ENCODE measurements at regions not wholly inside any gene's neighbourhood (a gene's known extent, or its start where the extent isn't known, plus 50 kb on each side); places are given as distances from the start of the nearest gene placed in this dataset.

DNA sequence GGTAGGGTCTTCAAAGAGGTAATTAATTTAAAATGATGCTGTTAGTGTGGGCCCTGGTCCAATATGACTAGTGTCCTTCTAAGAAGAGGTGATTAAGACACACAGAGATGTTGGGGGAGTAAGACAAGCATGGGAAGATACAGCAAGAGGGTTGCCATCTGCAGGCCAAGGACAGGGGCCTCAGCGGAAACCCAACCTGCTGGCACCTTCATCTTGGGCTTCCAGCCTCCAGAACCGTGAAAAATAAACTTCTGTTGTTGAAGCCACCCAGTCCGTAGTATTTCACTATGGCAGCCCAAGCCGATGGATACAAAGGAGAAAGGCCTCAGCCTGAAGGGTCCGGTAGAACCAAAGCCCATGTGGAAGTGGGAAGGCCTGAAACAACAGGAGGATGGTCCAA, 161.7 kb upstream of the UBE2E1 start:
- Mint-ChIP-seq H3K9me3 (ENCODE audit: low read depth, unreplicated experiment) (no peaks in the 10 kb centered on the region), H3K4me3 (ENCODE audit: low read depth, unreplicated experiment) (no peak overlapping the region), H3K27ac (ENCODE audit: unreplicated experiment) (no peak overlapping the region), H3K4me1 (ENCODE audit: low read depth, unreplicated experiment) (no peaks in the 10 kb centered on the region), H3K27me3 (ENCODE audit: unreplicated experiment) (peaks cover 13% of the 10 kb centered on the region), H3K36me3 (ENCODE audit: insufficient read depth, unreplicated experiment) (no peaks in the 10 kb centered on the region)
- TF ChIP-seq, protein P1, sequence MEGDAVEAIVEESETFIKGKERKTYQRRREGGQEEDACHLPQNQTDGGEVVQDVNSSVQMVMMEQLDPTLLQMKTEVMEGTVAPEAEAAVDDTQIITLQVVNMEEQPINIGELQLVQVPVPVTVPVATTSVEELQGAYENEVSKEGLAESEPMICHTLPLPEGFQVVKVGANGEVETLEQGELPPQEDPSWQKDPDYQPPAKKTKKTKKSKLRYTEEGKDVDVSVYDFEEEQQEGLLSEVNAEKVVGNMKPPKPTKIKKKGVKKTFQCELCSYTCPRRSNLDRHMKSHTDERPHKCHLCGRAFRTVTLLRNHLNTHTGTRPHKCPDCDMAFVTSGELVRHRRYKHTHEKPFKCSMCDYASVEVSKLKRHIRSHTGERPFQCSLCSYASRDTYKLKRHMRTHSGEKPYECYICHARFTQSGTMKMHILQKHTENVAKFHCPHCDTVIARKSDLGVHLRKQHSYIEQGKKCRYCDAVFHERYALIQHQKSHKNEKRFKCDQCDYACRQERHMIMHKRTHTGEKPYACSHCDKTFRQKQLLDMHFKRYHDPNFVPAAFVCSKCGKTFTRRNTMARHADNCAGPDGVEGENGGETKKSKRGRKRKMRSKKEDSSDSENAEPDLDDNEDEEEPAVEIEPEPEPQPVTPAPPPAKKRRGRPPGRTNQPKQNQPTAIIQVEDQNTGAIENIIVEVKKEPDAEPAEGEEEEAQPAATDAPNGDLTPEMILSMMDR (IDR thresholded peaks at IDR 0.05; ENCODE audit: unreplicated experiment): no peak
- intact Hi-C loops (cut with micrococcal nuclease; ENCODE audit: unreplicated experiment): no loop called here
- DNase-seq: no peak
- CTCF ChIA-PET: interaction anchor here (1.0 kb wide), 1 partner anchor 13 kb away, joined by 4 read pairs; no protein-coding TSS in a partner anchor
- BruUV-seq (replicated peaks): no TSS peak

DNA sequence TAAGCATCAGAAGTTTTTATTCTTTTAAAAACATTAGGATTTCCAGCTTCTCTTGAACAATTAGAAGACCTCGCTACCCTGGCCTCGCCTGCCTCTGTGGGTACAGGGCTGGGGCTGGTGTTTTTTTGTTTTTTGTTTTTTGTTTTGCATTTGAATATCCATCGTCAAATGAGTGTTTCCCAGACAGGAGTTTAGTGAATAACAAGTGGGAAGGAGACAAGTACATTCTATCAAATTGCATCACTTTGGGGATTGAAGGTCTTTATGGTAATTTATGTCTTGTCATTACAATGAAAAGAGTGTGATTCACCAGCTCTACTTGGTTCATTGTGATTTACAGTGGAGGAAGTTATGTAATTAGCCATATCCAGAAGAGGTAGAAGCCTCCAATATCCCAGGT, 161.1 kb upstream of the UBE2E1 start:
- Mint-ChIP-seq H3K27ac (ENCODE audit: unreplicated experiment) (no peak overlapping the region), H3K27me3 (ENCODE audit: unreplicated experiment) (peaks cover 13% of the 10 kb centered on the region), H3K36me3 (ENCODE audit: insufficient read depth, unreplicated experiment) (no peaks in the 10 kb centered on the region), H3K4me1 (ENCODE audit: low read depth, unreplicated experiment) (no peaks in the 10 kb centered on the region), H3K9me3 (ENCODE audit: low read depth, unreplicated experiment) (no peaks in the 10 kb centered on the region), H3K4me3 (ENCODE audit: low read depth, unreplicated experiment) (no peak overlapping the region)
- intact Hi-C loops (cut with micrococcal nuclease; ENCODE audit: unreplicated experiment): no loop called here
- CTCF ChIA-PET: no interaction called here
- no peak for DNase-seq
- TF ChIP-seq, protein P1 (IDR thresholded peaks at IDR 0.05; ENCODE audit: unreplicated experiment): no peak
- no TSS peak for BruUV-seq (replicated peaks)

DNA sequence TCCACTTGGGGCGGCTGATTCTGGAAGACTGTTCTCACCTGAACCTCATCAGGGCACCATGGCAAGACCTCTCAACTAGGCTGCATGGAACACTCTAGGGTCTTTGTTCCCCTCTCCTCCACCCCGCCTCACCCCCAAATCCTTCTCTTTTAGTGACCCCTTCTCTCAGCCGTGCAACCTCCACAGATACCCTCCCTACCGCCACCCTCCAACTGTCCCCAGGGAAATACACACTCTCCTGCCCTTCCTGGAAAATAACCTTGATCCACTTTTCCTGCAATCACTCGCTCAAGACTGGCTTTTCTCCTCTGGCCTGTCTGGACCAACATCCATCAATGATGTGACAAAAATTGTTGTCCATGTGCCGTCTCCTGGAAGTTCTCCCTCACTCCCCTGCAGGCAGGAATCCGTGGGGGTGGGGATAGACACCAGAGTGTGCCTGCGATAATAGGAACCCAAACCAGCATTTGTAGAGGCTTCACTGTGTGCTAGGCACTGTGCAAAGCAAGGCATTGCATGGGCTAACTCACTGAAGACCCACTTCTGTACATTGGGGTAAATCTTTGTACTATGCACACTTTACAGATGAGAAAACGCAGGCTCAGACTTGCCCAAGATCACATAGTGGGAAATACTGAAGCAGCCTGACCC, 160.1 kb upstream of the UBE2E1 start:
- Mint-ChIP-seq H3K36me3 (ENCODE audit: insufficient read depth, unreplicated experiment) (no peaks in the 10 kb centered on the region), H3K27ac (ENCODE audit: unreplicated experiment) (no peak overlapping the region), H3K4me3 (ENCODE audit: low read depth, unreplicated experiment) (no peak overlapping the region), H3K9me3 (ENCODE audit: low read depth, unreplicated experiment) (no peaks in the 10 kb centered on the region), H3K27me3 (ENCODE audit: unreplicated experiment) (peaks cover 13% of the 10 kb centered on the region), H3K4me1 (ENCODE audit: low read depth, unreplicated experiment) (peaks cover 7% of the 10 kb centered on the region)
- BruUV-seq (replicated peaks): no TSS peak
- intact Hi-C loops (cut with micrococcal nuclease; ENCODE audit: unreplicated experiment): no loop called here
- TF ChIP-seq, protein P1 (IDR thresholded peaks at IDR 0.05; ENCODE audit: unreplicated experiment): no peak
- CTCF ChIA-PET: no interaction called here
- DNase-seq: no peak

DNA sequence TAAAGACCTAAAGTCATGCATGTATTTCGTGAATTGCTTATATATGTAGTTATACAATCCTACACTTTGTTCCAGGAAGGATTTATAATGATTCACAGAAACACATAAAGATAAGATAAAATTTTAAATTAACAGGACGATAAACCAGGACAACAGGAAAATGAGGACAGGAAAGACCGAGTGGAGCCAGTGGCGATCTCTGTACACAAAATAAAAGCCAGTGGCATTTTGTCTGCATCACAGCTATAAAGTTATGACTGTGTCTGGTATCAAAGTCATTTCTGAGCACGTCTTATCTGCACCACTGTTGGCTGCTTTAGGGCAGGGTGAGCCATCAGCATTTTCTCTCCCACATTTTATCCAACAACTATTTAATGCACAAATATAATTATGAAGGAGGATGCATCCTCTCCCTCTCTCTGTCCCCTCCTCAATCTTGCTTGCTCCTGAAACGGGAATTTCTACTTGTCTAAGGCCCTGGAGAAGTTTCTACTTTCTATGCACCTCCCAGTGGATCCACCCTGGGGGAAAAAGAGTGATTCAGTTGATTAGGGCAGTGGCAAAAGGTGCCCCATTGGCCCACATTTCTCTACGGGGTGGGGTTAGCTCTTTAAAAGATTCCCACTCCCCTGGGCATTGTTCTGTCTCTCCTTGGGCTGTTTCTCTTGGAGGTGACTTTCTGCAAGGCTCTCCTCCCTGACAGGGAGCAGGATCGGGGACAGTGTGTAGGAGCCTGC, 159.4 kb upstream of the UBE2E1 start:
- Mint-ChIP-seq H3K4me3 (ENCODE audit: low read depth, unreplicated experiment) (no peak overlapping the region), H3K4me1 (ENCODE audit: low read depth, unreplicated experiment) (peaks cover 10% of the 10 kb centered on the region), H3K36me3 (ENCODE audit: insufficient read depth, unreplicated experiment) (no peaks in the 10 kb centered on the region), H3K27ac (ENCODE audit: unreplicated experiment) (no peak overlapping the region), H3K27me3 (ENCODE audit: unreplicated experiment) (peaks cover 13% of the 10 kb centered on the region), H3K9me3 (ENCODE audit: low read depth, unreplicated experiment) (no peaks in the 10 kb centered on the region)
- DNase-seq: no peak
- CTCF ChIA-PET: interaction anchor here (0.6 kb wide), 1 partner anchor 88 kb away, joined by 4 read pairs; no protein-coding TSS in a partner anchor
- TF ChIP-seq, protein P1 (IDR thresholded peaks at IDR 0.05; ENCODE audit: unreplicated experiment): no peak
- intact Hi-C loops (cut with micrococcal nuclease; ENCODE audit: unreplicated experiment): no loop called here
- no TSS peak for BruUV-seq (replicated peaks)

Data from Calu3 (cell line).